ENCODE measurements at regions not wholly inside any gene's neighbourhood (a gene's known extent, or its start where the extent isn't known, plus 50 kb on each side); places are given as distances from the start of the nearest gene placed in this dataset.

DNA sequence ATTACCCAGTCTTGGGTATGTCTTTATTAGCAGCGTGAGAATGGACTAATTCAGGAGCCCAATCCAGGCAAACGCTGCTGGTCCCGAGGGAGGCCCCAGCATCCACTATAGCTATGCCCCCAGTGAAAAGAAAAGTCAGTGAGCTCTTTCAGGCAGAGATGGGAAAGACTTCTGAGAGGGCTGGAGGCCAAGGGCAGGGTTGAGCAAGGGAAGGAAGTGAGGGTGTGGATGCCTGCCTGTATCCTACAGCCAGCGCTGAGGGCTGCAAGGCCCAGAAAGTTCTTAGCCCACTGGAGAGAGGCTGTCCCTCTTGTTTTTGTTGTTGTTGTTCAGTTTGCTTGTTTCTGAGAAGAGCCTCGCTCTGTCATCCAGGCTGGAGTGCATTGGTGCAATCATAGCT lies 261.6 kb downstream of the ZEB1 start:
- no peak for DNase-seq

All from NCI-H1694 treated with DMSO at 0.1 percent for 48 hours (cell line).